Epidermal melanocyte (primary cell): ENCODE measurements at regions not wholly inside any gene's neighbourhood (a gene's known extent, or its start where the extent isn't known, plus 50 kb on each side); places are given as distances from the start of the nearest gene placed in this dataset.

Experiments used
- DNase-seq: peaks from one replicate; pipeline ENCODE4 v3.0.0; 2011; ENCODE audit warnings: low spot score; ENCODE audit not compliant: insufficient read length

- DNase-seq: no peak
Measured at GRCh38 chr13:111909501-111909900, 157.4 kb upstream of the SOX1 start.

GRCh38 chr13:111909971-111910671, 156.8 kb upstream of the SOX1 start:
- DNase-seq: no peak

GRCh38 chr13:111911121-111911720, 155.7 kb upstream of the SOX1 start:
- no peak for DNase-seq

GRCh38 chr13:111911754-111912452, 155.0 kb upstream of the SOX1 start:
- no peak for DNase-seq

GRCh38 chr13:111912453-111912866, 154.5 kb upstream of the SOX1 start:
- no peak for DNase-seq

GRCh38 chr13:111912991-111913760, 153.8 kb upstream of the SOX1 start:
- peak; percentile 42 for DNase-seq

- DNase-seq: peak; percentile 68
Measured at GRCh38 chr13:111913761-111914140, 153.2 kb upstream of the SOX1 start.

- no peak for DNase-seq
Measured at GRCh38 chr13:111914241-111915103, 152.5 kb upstream of the SOX1 start.

- no peak for DNase-seq
Measured at GRCh38 chr13:111915104-111915551, 151.8 kb upstream of the SOX1 start.

GRCh38 chr13:111916201-111916600, 150.7 kb upstream of the SOX1 start:
- DNase-seq: no peak

- no peak for DNase-seq
Measured at GRCh38 chr13:111917086-111917485, 149.9 kb upstream of the SOX1 start.

- DNase-seq: no peak
Measured at GRCh38 chr13:111917901-111918300, 149.0 kb upstream of the SOX1 start.

- DNase-seq: no peak
Measured at GRCh38 chr13:111919286-111919685, 147.7 kb upstream of the SOX1 start.

- DNase-seq: no peak
Measured at GRCh38 chr13:111919849-111920248, 147.1 kb upstream of the SOX1 start.

- DNase-seq: no peak
Measured at GRCh38 chr13:111920306-111920931, 146.5 kb upstream of the SOX1 start.

GRCh38 chr13:111920932-111921705, 145.8 kb upstream of the SOX1 start:
- DNase-seq: no peak

- no peak for DNase-seq
Measured at GRCh38 chr13:111922086-111922485, 144.9 kb upstream of the SOX1 start.

- DNase-seq: no peak
Measured at GRCh38 chr13:111923439-111923838, 143.5 kb upstream of the SOX1 start.

- no peak for DNase-seq
Measured at GRCh38 chr13:111923991-111924677, 142.8 kb upstream of the SOX1 start.
